ENCODE measurements at regions not wholly inside any gene's neighbourhood (a gene's known extent, or its start where the extent isn't known, plus 50 kb on each side); places are given as distances from the start of the nearest gene placed in this dataset.

- no peak overlapping the region for H3K4me2 ChIP-seq (ENCODE audit: insufficient read depth, low read length)
- no TSS peak for BruUV-seq (replicated peaks)
- no peaks in the 10 kb centered on the region for H3K36me3 ChIP-seq (ENCODE audit: control insufficient read depth, insufficient read depth, low read length)
- ChIA-PET CTCF (ENCODE audit: low intra/inter-chr PET ratio) (no interaction called here), POLR2A (no interaction called here)
- H3K4me1 ChIP-seq (replicated peaks in 1 of 2; ENCODE audit: control insufficient read depth in 2 of 2, insufficient read depth in 2 of 2, low read length in 2 of 2): no peaks in the 10 kb centered on the region
- no peaks in the 10 kb centered on the region for H3K27me3 ChIP-seq (ENCODE audit: control insufficient read depth in 2 of 2, insufficient read depth in 2 of 2, low read length in 2 of 2)
- no peak for TF ChIP-seq PKNOX1 (IDR thresholded peaks at IDR 0.05)
- TF ChIP-seq GMEB1 (CRISPR knock-in tag; IDR thresholded peaks at IDR 0.05): no peak
- no peak for TF ChIP-seq TAF7 (tag; IDR thresholded peaks at IDR 0.05)
- TF ChIP-seq CCAR2 (IDR thresholded peaks at IDR 0.05; ENCODE audit: low read depth, low read length): no peak
- no peak for TF ChIP-seq EGR1 (conservative IDR thresholded peaks at IDR 0.05)
- TF ChIP-seq AFF4 (CRISPR knock-in tag; IDR thresholded peaks at IDR 0.05): no peak
- TF ChIP-seq PRDM10 (IDR thresholded peaks at IDR 0.05; ENCODE audit: partially characterized antibody): no peak
- H3K9me1 ChIP-seq (ENCODE audit: control insufficient read depth, insufficient read depth, low read length): no peaks in the 10 kb centered on the region
- peaks cover 2% of the 10 kb centered on the region; the same call in 1 of the 2 replicates for H3K9me3 ChIP-seq (replicated peaks; ENCODE audit: control insufficient read depth, insufficient read depth, low read depth, low read length)
- no peak for FAIRE-seq
- H3K79me2 ChIP-seq (ENCODE audit: control insufficient read depth, insufficient read depth, low read length): no peaks in the 10 kb centered on the region
- H3K27ac ChIP-seq (ENCODE audit: extremely low read depth, low read depth, low read length): no peak overlapping the region
- in situ Hi-C loops (cut with MboI): no loop called here
- no peaks in the 10 kb centered on the region for H4K20me1 ChIP-seq (replicated peaks; ENCODE audit: control insufficient read depth, insufficient read depth, low read length)
- ATAC-seq: no peak
- no peak overlapping the region for H3K9ac ChIP-seq (ENCODE audit: insufficient read depth in 1 of 2, low read depth in 2 of 2, low read length in 2 of 2)
- no peak overlapping the region for H3K4me3 ChIP-seq
- DNase-seq (ENCODE audit: extremely low read depth in 1 of 4, low spot score in 3 of 4): no peak
- intact Hi-C loops (cut with micrococcal nuclease): no loop called here
- H2AFZ ChIP-seq (ENCODE audit: low read depth, low read length): no peak overlapping the region
Observed at GRCh38 chr16:35364263-35364662, 1904.9 kb downstream of the TP53TG3F start.

All from K562 (cell line).